ENCODE measurements at regions not wholly inside any gene's neighbourhood (a gene's known extent, or its start where the extent isn't known, plus 50 kb on each side); places are given as distances from the start of the nearest gene placed in this dataset.

GRCh38 chr14:104329793-104330192 is 191.4 kb downstream of the KIF26A start:
- no peak for TF ChIP-seq YY1 (IDR thresholded peaks at IDR 0.05; ENCODE audit: extremely low read depth, insufficient replicate concordance, low read depth, low read length)
- no peak for TF ChIP-seq CTCF (IDR thresholded peaks at IDR 0.05 in 2 of 3, conservative IDR thresholded peaks at IDR 0.05 in 1 of 3; ENCODE audit: borderline replicate concordance in 1 of 3, insufficient read depth in 1 of 3, low read depth in 2 of 3, low read length in 2 of 3)
- TF ChIP-seq EZH2 (IDR thresholded peaks at IDR 0.05), result no peak
- TF ChIP-seq SP1 (IDR thresholded peaks at IDR 0.05; ENCODE audit: low read depth), result no peak
